Kidney (tissue), 13 donors: ENCODE measurements at regions not wholly inside any gene's neighbourhood (a gene's known extent, or its start where the extent isn't known, plus 50 kb on each side); places are given as distances from the start of the nearest gene placed in this dataset.

Source experiments
- DNase-seq, 5 donors: peaks; one replicate each; pipeline ENCODE4 v3.0.0-alpha.2; 2013 to 2020
- FAIRE-seq: peaks from 2 replicates; lab custom pipeline; 2012; peaks lifted over from hg19 to GRCh38; lab: Jason Lieb, UNC
- H3K27ac ChIP-seq, 2 donors: one replicate each; pipeline ENCODE4 v1.7.0; 2013; ENCODE audit warnings: low read depth in 2 of 2, low read length in 2 of 2, inconsistent platforms in 1 of 2
- H3K27me3 ChIP-seq: one replicate; pipeline ENCODE4 v1.7.1; 2013; ENCODE audit warnings: low read length, inconsistent platforms; ENCODE audit not compliant: control insufficient read depth, insufficient read depth
- H3K36me3 ChIP-seq, 3 donors: one replicate each; pipeline versions ENCODE4 v1.7.0 to v1.7.1; 2013; ENCODE audit warnings: low read length in 3 of 3, control low read depth in 1 of 3, inconsistent platforms in 1 of 3; ENCODE audit not compliant: insufficient read depth in 3 of 3, control insufficient read depth in 2 of 3
- H3K4me1 ChIP-seq, 3 donors: one replicate each; pipeline versions ENCODE4 v1.7.0 to v1.7.1; 2013; ENCODE audit warnings: low read length in 3 of 3, inconsistent platforms in 1 of 3, low read depth in 1 of 3; ENCODE audit not compliant: control insufficient read depth in 2 of 3, insufficient read depth in 2 of 3
- H3K4me3 ChIP-seq, 3 donors: one replicate each; pipeline versions ENCODE4 v1.7.0 to v1.8.1; 2013; ENCODE audit warnings: low read length in 3 of 3, control low read depth in 1 of 3, inconsistent platforms in 1 of 3
- H3K9ac ChIP-seq, 3 donors: one replicate each; pipeline versions ENCODE4 v1.7.0 to v1.7.1; 2013; ENCODE audit warnings: low read length in 3 of 3, control low read depth in 1 of 3, inconsistent platforms in 1 of 3
- H3K9me3 ChIP-seq, 3 donors: one replicate each; pipeline versions ENCODE4 v1.7.0 to v1.7.1; 2013; ENCODE audit warnings: low read length in 3 of 3, control low read depth in 1 of 3, inconsistent platforms in 1 of 3; ENCODE audit not compliant: control insufficient read depth in 2 of 3, insufficient read depth in 1 of 3
- CTCF ChIP-seq: IDR thresholded peaks from 3 replicates; pipeline ENCODE4 v1.5.1; 2012; ENCODE audit warnings: mild to moderate bottlenecking, moderate library complexity, borderline replicate concordance; ENCODE audit not compliant: insufficient read depth; ENCODE audit errors: extremely low read depth
- intact Hi-C: fragments of 100-400 bp; cut with DNase I; formaldehyde crosslinking; loops from one replicate; pipeline ENCODE4 v1.11.1; 2022
- donor health status: control.
- donor health status: control.
- donor health status: control.
- donor health status: control.
- donor health status: control.
- donor health status: DM: yes; HTN: yes; CAD: no.
- donor health status: Normal renal cell carcinoma (clear cell type).

GRCh38 chr18:55880617-55881016 is 292.6 kb upstream of the TCF4 start:
- FAIRE-seq (no peak), DNase-seq (no peak)
- Histone ChIP-seq H3K36me3 (no peaks in the 10 kb centered on the region), H3K9ac (no peak overlapping the region), H3K27ac (no peak overlapping the region), H3K27me3 (no peaks in the 10 kb centered on the region), H3K9me3 (no peaks in the 10 kb centered on the region), H3K4me1 (no peaks in the 10 kb centered on the region), H3K4me3 (no peak overlapping the region)
- intact Hi-C loops: no loop called here
- TF ChIP-seq CTCF: no peak

- no peak for TF ChIP-seq CTCF
- FAIRE-seq: no peak
- H3K9me3 ChIP-seq: no peaks in the 10 kb centered on the region
- no peak overlapping the region for H3K9ac ChIP-seq
- no peaks in the 10 kb centered on the region for H3K27me3 ChIP-seq
- intact Hi-C loops: no loop called here
- no peaks in the 10 kb centered on the region for H3K36me3 ChIP-seq
- H3K4me3 ChIP-seq: no peak overlapping the region
- no peak overlapping the region for H3K27ac ChIP-seq
- H3K4me1 ChIP-seq: no peaks in the 10 kb centered on the region
- no peak for DNase-seq
These were observed 291.3 kb upstream of the TCF4 start for GRCh38 chr18:55879331-55879730.

GRCh38 chr18:55878224-55878623 is 290.2 kb upstream of the TCF4 start:
- Histone ChIP-seq H3K27ac (no peak overlapping the region), H3K4me1 (no peaks in the 10 kb centered on the region), H3K9ac (no peak overlapping the region), H3K9me3 (no peaks in the 10 kb centered on the region), H3K27me3 (no peaks in the 10 kb centered on the region), H3K36me3 (no peaks in the 10 kb centered on the region), H3K4me3 (no peak overlapping the region)
- FAIRE-seq: no peak
- intact Hi-C loops: no loop called here
- no peak for DNase-seq
- no peak for TF ChIP-seq CTCF

GRCh38 chr18:55877321-55877720 is 289.3 kb upstream of the TCF4 start:
- Histone ChIP-seq H3K27me3 (no peaks in the 10 kb centered on the region), H3K27ac (no peak overlapping the region), H3K9ac (no peak overlapping the region), H3K4me3 (no peak overlapping the region), H3K4me1 (no peaks in the 10 kb centered on the region), H3K9me3 (no peaks in the 10 kb centered on the region), H3K36me3 (no peaks in the 10 kb centered on the region)
- FAIRE-seq (no peak), DNase-seq (no peak)
- intact Hi-C loops: no loop called here
- TF ChIP-seq CTCF: no peak
